GDM1 (cell line): ENCODE measurements at regions not wholly inside any gene's neighbourhood (a gene's known extent, or its start where the extent isn't known, plus 50 kb on each side); places are given as distances from the start of the nearest gene placed in this dataset.

Experiments used
- DNase-seq: peaks from one replicate; lab custom pipeline; 2025; lab: John Stamatoyannopoulos, UW

- no peak for DNase-seq
Observed at GRCh38 chr6:147621263-147621662, 112.8 kb downstream of the SAMD5 start.

GRCh38 chr6:147621961-147622360 is 113.5 kb downstream of the SAMD5 start:
- DNase-seq: no peak

- no peak for DNase-seq
Observed at GRCh38 chr6:147624946-147625515, 116.5 kb downstream of the SAMD5 start.

- no peak for DNase-seq
Observed at GRCh38 chr6:147625946-147626345, 117.5 kb downstream of the SAMD5 start.

GRCh38 chr6:147627411-147627810 is 118.9 kb downstream of the SAMD5 start:
- no peak for DNase-seq

GRCh38 chr6:147633191-147633590 is 124.7 kb downstream of the SAMD5 start:
- DNase-seq: no peak

- DNase-seq: no peak
Observed at GRCh38 chr6:147637620-147638195, 129.2 kb downstream of the SAMD5 start.

- no peak for DNase-seq
Observed at GRCh38 chr6:147639279-147639678, 130.8 kb downstream of the SAMD5 start.

- no peak for DNase-seq
Observed at GRCh38 chr6:147640606-147641005, 132.1 kb downstream of the SAMD5 start.

- no peak for DNase-seq
Observed at GRCh38 chr6:147641511-147641910, 133.0 kb downstream of the SAMD5 start.

- no peak for DNase-seq
Observed at GRCh38 chr6:147642458-147642857, 134.0 kb downstream of the SAMD5 start.

- no peak for DNase-seq
Observed at GRCh38 chr6:147643341-147644200, 135.1 kb downstream of the SAMD5 start.

- DNase-seq: no peak
Observed at GRCh38 chr6:147648916-147649315, 140.4 kb downstream of the SAMD5 start.

GRCh38 chr6:147651249-147652063 is 143.0 kb downstream of the SAMD5 start:
- no peak for DNase-seq

- DNase-seq: no peak
Observed at GRCh38 chr6:147653631-147654030, 145.1 kb downstream of the SAMD5 start.

GRCh38 chr6:147654103-147654845 is 145.8 kb downstream of the SAMD5 start:
- no peak for DNase-seq

GRCh38 chr6:147660334-147661311 is 152.1 kb downstream of the SAMD5 start:
- no peak for DNase-seq

- no peak for DNase-seq
Observed at GRCh38 chr6:147662646-147663045, 154.2 kb downstream of the SAMD5 start.

- DNase-seq: no peak
Observed at GRCh38 chr6:147664092-147664491, 155.6 kb downstream of the SAMD5 start.

- DNase-seq: no peak
Observed at GRCh38 chr6:147666255-147666654, 157.8 kb downstream of the SAMD5 start.
